ENCODE measurements at regions not wholly inside any gene's neighbourhood (a gene's known extent, or its start where the extent isn't known, plus 50 kb on each side); places are given as distances from the start of the nearest gene placed in this dataset.

DNA sequence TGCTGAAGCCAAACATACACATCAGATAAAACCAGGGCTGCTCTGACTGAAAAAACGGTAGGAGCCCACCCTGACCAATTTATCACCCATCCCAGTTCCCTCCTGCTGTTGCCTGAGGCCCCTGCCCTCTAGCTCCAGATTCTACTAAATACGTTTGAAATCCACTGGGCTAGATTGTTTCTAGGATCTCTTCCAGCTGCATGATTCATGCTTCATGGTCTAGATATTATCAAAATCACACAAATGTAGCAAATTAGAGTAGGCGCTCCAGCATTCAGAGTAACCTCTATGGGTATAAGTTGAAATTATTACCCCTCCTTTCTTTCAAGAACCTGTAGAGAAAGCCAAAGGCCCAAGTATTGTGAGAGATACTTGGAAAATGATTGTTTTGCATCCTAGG is 151.2 kb upstream of the FAM13C start:
- TF ChIP-seq, protein P1, sequence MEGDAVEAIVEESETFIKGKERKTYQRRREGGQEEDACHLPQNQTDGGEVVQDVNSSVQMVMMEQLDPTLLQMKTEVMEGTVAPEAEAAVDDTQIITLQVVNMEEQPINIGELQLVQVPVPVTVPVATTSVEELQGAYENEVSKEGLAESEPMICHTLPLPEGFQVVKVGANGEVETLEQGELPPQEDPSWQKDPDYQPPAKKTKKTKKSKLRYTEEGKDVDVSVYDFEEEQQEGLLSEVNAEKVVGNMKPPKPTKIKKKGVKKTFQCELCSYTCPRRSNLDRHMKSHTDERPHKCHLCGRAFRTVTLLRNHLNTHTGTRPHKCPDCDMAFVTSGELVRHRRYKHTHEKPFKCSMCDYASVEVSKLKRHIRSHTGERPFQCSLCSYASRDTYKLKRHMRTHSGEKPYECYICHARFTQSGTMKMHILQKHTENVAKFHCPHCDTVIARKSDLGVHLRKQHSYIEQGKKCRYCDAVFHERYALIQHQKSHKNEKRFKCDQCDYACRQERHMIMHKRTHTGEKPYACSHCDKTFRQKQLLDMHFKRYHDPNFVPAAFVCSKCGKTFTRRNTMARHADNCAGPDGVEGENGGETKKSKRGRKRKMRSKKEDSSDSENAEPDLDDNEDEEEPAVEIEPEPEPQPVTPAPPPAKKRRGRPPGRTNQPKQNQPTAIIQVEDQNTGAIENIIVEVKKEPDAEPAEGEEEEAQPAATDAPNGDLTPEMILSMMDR (IDR thresholded peaks at IDR 0.05) = no peak
- TF ChIP-seq EP300 (IDR thresholded peaks at IDR 0.05) (no peak), POLR2A (IDR thresholded peaks at IDR 0.05; ENCODE audit: low read length) (no peak), RAD21 (conservative IDR thresholded peaks at IDR 0.05 in 1 of 2, IDR thresholded peaks at IDR 0.05 in 1 of 2) (no peak)
- TF ChIP-seq, protein P2, sequence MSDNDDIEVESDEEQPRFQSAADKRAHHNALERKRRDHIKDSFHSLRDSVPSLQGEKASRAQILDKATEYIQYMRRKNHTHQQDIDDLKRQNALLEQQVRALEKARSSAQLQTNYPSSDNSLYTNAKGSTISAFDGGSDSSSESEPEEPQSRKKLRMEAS (IDR thresholded peaks at IDR 0.05) = no peak
